Left cardiac atrium (tissue), 4 donors: ENCODE measurements at regions not wholly inside any gene's neighbourhood (a gene's known extent, or its start where the extent isn't known, plus 50 kb on each side); places are given as distances from the start of the nearest gene placed in this dataset.

Experiments
- ATAC-seq, 2 donors: fragments of 200-7000 bp; cut with Tn5 transposase; one replicate each; pipeline ENCODE4 v1.9.1; 2020; ENCODE audit warnings: mild to moderate bottlenecking in 2 of 2, moderate library complexity in 2 of 2
- DNase-seq: peaks from one replicate; pipeline ENCODE4 v3.0.0-alpha.2; 2020
- intact Hi-C, 2 donors: fragments of 100-400 bp; cut with DNase I; formaldehyde crosslinking; loops; one replicate each; pipeline versions ENCODE4 v1.14.1 to v1.15.1; 2022 to 2023
- donor health status: DM: no; HTN: yes; CAD: no.
- donor health status: DM: no; HTN: yes; CAD: no; lungs with severe emphysema.
- donor health status: DM: yes; HTN: yes; CAD: no.
- donor health status: Dilated cardiomyopathy.

DNA sequence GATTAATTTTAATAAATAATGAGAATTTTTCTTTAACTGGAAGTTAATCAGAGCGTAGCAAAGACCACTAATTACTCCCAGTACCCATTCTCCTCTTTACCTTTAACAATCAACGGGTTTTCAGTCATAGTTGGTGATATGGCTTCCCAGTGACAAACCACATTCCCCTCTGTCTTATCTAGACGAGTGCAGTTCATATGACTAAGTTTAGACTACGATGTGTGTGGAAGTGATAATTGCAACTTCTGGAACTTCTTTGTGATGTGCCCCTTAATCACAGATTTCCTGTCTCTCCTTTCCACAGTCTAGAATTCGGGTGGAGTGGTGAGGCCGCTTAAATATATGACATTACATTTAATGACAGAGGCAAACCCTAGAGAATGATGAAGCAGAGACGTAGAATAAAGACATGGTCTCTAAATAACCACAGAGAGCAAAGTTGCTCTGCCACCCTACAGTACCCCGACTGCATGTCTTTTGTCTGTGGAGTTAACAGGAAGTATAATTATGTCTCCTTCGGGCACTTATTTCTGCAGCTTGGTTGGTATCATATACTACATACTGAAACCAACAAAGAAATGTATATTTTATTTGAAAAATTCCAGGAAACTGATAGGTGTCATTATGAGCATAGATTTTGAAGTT is 693.3 kb upstream of the CDH7 start:
- ATAC-seq (peak; percentile 53 to 63), DNase-seq (no peak)
- intact Hi-C loops: no loop called here

DNA sequence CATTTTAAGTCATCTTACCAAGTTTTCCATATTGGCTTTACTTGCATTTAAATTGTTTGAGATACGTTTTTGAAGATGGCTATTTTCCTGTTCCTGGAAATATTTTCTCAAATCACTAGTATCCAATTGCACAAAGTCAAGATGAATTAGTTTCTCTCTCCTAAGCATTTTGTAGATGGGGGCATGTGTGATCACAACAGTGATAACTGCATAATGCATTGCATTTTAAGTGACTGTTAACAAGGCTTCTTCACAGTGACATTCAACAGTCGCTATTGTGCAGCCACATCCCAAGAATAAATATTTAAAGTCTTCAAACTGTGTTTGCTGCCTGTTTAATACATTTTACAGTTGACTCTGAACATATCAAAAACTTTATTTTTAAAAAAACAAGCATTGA is 694.2 kb upstream of the CDH7 start:
- ATAC-seq (no peak), DNase-seq (no peak)
- intact Hi-C loops: no loop called here

DNA sequence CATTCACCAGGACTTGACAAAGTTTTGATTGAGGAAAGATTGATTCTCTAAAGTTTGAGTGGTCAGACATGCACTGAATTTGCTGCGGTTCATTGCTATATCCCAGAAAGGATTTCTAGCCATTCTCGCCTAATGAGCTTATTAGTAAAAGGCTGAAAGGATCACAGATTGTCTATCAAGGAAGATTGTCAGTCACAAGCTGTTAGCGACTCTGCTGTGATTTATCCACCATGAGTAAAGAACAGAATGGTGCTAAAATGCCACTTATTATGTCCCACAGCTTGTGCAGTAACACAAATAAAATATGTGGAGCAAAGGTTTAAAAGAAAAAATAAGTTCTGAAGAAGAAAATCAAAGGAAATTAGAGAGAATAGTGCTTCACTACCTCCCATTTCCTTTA is 701.2 kb upstream of the CDH7 start:
- intact Hi-C loops: no loop called here
- DNase-seq: no peak
- no peak for ATAC-seq

DNA sequence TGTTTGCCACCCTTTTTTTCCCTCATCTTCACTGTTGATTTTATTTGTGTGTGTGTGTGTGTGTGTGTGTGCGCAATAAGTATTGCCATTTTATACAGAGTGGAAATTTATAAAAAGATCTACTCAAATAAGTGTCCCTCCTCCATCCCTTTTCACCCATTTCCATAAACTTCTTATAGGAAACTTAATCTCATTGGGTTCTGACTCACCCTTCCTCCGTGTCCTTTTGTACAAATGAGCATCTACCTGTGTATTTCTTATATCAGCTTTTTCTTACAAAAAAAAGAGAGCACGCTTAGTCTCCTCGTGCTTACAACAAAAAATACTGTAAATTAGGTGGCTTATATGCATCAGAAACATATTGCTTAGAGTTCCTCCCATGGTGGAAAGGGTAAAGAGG is 711.2 kb upstream of the CDH7 start:
- no peak for ATAC-seq
- intact Hi-C loops: no loop called here
- DNase-seq: no peak

DNA sequence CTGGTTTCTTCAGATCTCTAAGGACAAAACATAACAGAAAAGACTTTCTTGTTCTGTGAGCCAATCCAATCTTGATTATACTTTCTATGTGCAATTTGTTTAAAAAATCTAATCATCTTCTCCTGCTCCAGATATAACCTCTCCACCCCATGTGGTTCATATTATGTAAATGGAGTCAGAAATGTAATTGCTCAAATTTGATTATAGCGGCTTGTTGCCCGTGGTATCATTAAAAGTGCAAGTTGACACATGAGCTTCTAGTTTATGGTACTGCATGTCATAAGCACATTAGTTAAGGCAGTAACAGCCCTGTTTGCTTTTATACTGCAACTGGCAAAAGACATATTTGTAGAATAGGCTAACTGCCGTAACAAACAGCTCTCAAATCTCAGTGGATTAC is 715.1 kb upstream of the CDH7 start:
- DNase-seq (no peak), ATAC-seq (no peak)
- intact Hi-C loops: no loop called here

DNA sequence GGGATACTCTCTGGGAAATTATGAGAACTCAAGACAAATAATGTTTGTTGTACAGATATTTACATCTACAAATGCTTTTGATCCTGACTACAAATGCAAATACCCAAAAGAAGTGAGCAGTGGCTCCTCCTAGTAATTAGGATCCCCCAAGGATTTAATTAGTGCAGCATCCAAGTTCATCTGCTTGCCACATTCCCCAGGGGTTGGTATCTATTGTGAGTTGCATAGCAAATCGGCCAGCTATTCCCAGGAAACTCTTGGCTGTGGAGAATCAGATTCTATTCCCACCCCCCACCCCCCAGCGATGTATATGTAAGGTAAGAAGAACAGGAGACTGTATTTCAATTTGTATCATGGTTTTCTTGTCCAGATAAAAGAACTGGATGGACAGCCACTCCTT is 725.1 kb upstream of the CDH7 start:
- ATAC-seq: no peak
- intact Hi-C loops: no loop called here
- DNase-seq: no peak

DNA sequence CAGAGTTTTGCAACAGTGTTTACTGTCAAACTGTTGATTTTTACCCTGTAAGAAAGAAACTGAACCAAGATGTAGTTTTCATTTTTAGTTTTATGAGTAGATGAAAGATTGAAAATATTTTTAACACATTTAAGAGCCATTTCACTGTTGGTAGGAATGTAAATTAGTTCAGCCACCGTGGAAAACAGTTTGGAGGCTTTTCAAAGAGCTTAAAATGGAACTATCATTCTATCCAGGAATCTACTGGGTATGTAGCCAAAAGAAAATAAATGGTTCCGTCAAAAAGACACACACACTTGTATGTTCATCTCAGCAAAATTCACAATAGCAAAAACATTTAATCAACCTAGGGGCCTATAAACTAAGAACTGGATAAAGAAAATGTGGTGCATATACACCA is 729.8 kb upstream of the CDH7 start:
- intact Hi-C loops: no loop called here
- no peak for ATAC-seq
- no peak for DNase-seq

DNA sequence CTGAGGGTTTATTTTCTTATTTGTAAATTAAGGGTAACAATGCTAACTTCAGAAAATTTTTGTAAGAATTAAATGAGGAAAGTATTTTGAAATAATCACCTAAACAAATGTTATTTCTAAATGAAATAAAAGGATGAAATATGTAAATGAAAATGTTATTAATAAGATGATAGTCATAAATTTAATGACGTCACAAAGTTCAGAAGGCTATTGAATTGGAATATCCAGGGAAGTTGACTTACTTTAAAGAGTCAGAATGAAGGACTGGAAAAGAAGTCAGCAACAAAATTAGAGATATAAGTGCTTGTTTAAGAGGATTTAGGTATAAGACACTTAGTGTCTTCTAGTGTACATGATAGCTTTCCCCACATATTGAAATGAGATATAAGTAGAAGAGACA is 732.6 kb upstream of the CDH7 start:
- no peak for ATAC-seq
- intact Hi-C loops: no loop called here

DNA sequence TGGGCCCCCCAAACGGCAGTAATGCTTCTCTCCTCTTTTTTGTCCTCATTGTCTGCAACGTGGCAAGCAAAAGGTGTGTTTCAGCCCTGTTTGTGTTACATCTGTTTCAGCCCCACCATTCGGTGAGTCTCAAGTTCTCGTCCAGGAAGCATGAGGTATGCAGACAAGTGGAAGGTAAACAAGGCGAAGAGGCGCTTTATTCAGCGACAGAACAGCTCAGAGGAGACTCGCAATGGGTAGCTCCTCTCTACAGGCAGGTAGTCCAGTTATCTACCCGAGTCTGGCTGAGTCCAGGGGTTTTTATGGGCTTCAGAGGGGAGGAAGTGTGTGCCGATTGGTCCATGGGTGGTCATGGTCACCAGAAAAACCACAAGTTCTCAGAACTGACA is 733.4 kb upstream of the CDH7 start:
- no peak for ATAC-seq
- no peak for DNase-seq
- intact Hi-C loops: no loop called here

More for the DNA sequence above, 732.6 kb upstream of the CDH7 start:
- no peak for DNase-seq

DNA sequence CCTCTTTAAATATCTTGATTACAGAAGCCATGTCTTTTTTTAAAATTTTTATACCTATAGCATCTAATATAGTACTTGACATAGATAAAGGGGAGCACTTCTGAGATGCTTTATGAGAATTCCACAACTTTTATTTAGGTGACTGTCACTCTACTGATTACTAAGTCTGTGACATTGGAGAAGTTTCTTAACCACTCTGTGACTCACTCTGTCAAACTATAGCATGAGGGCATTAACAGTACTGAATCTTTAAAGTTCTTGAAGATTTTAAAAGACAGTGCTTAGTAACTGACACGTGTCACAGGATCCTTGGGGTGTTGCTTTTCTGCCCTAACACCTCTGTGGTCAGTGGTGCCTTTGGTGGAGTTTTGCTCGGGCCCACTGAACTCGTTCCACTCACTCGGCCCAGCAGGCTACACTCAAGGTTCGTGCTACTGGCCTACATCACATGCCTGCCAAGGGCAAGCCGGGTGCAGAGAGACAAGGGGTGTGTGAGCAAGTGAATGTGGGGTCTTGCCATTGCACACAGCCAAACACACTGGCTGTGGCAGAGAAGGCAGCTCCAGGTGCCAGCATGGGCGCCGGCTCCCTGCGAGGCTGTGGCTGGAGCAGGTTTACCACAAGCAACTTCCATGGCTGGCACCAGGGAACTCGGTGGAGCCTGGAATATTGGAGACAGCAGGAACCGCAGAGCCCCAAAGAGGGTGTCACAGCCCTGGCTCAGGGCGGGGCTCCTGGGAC is 734.0 kb upstream of the CDH7 start:
- DNase-seq (no peak), ATAC-seq (no peak)
- intact Hi-C loops: no loop called here

DNA sequence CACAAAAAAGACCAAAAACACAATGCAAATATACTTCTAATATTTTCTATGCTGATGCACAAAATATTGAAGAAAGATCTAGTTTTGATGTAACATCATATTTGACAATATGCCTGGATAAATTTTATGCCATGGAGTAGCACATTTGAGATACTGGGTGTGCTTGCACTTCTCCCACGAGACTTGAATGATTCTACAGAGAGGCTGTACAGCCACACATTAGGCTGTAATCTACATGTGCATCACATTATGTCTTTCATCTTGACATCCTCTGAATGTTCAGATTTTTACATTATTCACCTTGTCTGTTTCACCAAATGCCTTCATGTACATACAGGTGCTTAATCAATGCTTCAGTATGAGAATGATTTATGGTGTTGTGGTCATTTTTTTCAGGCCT is 756.4 kb upstream of the CDH7 start:
- ATAC-seq (no peak), DNase-seq (no peak)
- intact Hi-C loops: no loop called here

DNA sequence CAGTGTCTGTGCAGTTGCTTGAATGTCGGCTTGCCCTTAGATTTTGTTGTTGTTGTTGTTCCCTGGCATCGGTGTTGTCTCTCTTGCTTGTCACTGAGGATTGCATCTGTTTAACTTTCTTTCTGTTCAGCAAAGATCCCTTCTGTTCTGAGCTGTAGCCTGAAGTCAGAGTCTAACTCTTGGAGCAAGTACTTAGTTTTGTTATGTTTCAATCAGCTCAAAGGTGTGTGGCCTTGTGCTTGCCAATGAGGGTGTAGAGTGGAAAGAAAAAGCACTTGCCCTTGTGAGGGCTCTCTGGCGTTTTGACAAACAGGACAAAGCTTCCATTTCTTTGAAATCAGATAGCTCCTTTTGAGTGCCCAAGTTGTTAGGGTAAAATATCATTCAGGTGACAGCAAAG is 757.1 kb upstream of the CDH7 start:
- ATAC-seq (peak; percentile 53 to 62), DNase-seq (no peak)
- intact Hi-C loops: no loop called here

DNA sequence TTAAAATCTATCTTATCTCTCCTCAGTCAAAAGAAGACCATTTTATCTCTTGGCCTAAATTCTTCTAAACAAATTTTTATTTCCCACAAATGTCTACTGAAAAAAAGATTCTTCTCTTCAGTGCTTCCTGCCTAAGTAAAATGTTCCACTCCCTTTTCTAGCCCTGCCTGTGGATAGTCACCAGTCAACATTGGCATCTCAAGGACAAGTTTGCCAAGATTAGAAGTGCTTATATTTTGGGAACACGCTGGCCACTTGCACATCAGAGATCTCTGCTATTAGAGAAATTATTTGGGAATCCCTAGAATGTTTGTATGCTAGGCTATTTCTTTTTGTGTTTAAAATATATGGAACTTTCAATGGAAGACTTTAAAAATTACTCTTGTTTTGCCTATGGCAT is 758.2 kb upstream of the CDH7 start:
- ATAC-seq: peak; percentile 72 to 80
- no peak for DNase-seq
- intact Hi-C loops: no loop called here

DNA sequence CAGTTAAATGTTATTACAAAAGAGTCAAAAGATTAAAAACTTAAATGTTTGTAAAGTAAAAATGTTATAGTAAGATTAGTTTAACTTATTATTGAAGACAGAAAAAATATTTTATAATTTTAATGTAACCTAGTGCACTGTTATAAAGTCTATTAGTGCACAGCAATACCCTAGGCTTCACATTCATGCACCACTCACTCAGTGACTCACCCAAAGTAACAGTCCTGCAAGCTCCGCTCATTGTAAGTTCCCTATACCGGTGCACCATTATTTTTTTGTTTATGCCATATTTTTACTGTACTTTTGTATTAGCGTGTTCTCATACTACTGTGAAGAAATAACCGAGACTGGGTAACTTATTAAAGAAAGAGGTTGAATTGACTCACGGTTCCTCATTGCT is 759.7 kb upstream of the CDH7 start:
- intact Hi-C loops: no loop called here
- DNase-seq (no peak), ATAC-seq (peak; percentile 57 to 62)

DNA sequence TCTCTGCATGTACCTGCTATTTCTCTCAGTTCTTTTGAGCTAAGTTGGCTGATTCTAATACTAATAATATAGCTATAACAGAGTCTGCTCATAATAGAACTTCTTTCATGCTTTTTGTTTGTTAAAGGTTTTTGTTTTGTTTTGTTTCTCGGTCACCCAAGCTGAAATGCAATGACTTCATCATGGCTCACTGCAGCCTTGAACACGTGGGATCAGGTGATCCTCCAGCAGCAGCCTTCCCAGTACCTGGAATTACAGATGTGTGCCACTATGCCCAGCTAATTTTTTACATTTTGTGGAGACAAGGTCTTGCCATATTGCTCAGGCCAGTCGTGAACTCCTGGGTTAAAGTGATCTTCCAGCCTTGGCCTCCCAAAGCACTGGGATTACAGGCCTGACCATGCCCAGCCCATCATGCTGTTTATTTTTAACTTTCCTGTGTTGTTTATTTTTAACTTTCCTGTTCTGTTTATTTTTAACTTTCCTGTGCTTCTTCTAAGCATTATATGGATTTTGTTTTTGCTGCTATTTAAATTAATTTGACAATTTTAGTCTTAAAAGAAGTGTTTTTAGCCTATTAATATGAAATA is 763.8 kb upstream of the CDH7 start:
- DNase-seq (no peak), ATAC-seq (no peak)
- intact Hi-C loops: no loop called here

DNA sequence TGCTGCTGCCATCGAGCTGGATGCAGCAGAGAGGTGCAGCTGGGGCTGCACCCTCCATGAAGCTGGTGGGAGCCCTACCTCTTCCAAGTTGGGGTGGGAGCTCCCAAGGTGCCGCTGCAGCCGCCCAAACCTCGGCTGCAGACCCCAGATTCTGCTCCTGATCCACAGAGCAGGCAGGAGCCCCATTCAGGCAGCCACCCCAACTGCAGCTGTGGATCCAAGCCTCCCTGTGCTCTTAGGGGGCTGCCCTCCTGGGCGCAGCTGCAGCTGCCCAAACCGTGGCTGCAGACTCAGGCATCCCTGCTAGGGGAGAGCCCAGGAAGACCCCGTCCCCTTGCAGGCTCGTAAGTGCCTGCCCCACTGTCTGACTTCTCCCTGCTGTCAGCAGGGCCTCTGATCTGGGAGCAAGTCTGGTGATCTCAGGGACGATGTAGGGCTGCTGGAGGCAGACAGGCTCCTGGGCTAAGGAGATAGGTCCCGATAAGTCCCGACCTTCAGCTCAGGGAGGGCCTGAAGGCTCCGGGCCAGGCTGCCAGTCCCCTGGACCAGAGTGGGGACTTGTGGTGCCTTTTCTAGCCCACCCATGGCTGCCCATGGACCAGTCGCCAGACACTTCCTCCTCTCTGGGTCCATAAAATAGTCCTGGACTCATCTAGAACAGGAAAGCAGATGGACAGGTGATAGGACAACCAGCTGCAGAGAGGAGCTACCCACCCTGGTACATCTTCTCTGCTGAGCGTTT is 767.1 kb upstream of the CDH7 start:
- DNase-seq: no peak
- ATAC-seq: peak; percentile 16 to 23
- intact Hi-C loops: no loop called here

DNA sequence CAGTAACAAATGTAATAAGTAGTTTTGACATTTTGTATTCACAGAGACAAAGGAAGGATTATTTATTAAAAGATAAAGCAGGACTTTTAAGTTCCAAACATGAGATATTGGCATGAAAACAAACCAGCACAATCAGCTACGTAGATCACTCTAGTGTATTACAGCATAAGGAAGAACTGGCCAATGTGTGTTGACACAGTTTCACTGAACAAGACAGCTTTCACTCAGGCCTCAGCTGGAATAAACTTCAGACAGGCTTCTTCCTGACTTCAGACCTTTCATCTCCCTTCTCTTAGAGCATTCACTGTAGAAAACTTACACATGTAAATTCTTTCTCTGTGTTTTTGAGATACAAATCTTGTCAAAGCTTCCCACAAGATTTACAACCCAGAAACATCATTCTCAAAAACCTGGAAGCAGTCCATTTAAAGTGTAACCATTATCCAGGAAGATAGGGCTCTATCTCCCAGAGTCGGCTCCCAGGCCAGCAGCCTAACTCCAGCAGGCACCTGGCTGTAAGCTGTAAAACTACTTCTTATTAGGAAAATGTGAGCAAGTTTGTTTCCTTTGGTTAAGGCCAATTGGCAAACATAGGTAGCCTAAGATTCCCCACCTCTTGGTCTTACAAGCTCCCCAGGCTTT is 768.3 kb upstream of the CDH7 start:
- DNase-seq (no peak), ATAC-seq (peak; percentile 34 to 49)
- intact Hi-C loops: no loop called here

DNA sequence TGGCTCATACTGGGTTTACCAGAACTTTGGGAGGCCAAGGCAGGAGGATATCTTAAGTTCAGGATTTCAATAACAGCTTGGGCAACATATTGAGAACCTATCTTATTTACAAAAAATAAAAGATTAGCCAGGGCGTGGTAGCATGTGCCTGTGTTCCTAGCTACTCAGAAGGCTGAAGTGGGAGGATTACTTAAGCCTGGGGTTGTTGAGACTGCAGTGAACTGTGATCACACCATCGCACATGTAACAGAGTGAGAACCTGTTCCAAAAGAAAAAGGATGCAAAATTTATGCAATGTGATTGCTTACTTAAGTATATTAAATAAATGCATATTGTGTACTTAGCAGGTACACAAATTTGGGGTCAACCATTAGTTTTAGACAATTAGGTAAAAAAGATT is 768.9 kb upstream of the CDH7 start:
- DNase-seq (no peak), ATAC-seq (peak; percentile 30 to 51)
- intact Hi-C loops: no loop called here

DNA sequence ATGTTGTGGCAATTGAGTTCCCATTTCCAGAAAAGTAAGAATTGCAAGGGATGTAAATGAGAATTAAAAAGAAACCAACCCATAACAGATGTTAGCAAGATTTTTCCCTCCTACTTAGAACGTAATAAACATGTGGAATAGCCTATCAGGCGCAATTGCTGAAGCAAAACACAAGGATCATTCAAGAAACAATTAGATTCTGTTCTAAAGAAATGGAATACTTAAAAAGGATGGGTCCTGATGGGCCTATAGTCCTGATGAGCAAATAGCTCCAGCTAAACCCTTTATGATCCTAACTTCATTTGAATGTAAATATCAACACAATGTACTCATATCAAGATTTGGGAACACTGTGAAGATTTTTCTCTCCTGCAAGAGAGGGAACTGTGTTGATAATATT is 771.0 kb upstream of the CDH7 start:
- intact Hi-C loops: no loop called here
- DNase-seq (no peak), ATAC-seq (no peak)
